ENCODE measurements at regions not wholly inside any gene's neighbourhood (a gene's known extent, or its start where the extent isn't known, plus 50 kb on each side); places are given as distances from the start of the nearest gene placed in this dataset.

DNA sequence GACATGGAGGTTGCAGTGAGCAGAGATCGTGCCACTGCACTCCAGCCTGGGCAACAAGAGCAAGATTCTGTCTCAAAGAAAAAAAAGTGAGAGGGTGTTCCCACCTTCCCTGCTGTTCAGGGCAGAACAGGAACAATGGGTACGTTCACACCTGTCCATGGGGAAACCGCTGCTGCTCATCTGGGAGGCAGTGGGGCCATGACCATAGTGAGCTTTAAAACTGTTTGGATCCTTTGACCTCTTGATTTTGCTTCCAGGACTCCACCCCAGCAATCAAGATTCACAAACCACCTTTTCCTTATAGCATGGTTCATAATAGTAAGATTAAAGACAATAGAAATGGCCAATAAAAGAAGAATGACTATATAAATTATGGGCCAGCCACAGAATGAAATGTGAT, 209.2 kb downstream of the ARL4C start:
- no peaks in the 10 kb centered on the region for H3K36me3 ChIP-seq
- WGBS, 2 donors (ENCODE audit: low coverage in 1 of 2) = 17 to 65% methylated on average over 1 to 3 of the region's 3 CpGs
- H3K4me1 ChIP-seq = peaks cover 12 to 56% (median 29%) of the 10 kb centered on the region in 4 donors
- H3K27ac ChIP-seq = peak overlapping the region; percentile 41 to 58 (median 52)
- no peak overlapping the region for H3K4me3 ChIP-seq
- H3K9me3 ChIP-seq = no peaks in the 10 kb centered on the region
- intact Hi-C loops (cut with DNase I; ENCODE audit: low total_unique reads) (no loop called here), in situ Hi-C loops (cut with MboI; ENCODE audit: low pct_ligation_motif_present in 1 of 4, low pct_unique_long_range_greater_than_20kb in 1 of 4, low sequenced_read_pairs in 3 of 4) (loop anchor here in 3 of 4 donors (10.0 to 25.0 kb wide), 3 partner anchors 200 to 300 kb away; partner anchors contain the start of gene ARL4C (in 3 of the 3))
- peak; percentile 60 for DNase-seq
- no peaks in the 10 kb centered on the region for H3K27me3 ChIP-seq
- TF ChIP-seq POLR2AphosphoS5 (IDR thresholded peaks at IDR 0.05) = peak in 1 of 3 donors; percentile 37
- TF ChIP-seq, protein P1, sequence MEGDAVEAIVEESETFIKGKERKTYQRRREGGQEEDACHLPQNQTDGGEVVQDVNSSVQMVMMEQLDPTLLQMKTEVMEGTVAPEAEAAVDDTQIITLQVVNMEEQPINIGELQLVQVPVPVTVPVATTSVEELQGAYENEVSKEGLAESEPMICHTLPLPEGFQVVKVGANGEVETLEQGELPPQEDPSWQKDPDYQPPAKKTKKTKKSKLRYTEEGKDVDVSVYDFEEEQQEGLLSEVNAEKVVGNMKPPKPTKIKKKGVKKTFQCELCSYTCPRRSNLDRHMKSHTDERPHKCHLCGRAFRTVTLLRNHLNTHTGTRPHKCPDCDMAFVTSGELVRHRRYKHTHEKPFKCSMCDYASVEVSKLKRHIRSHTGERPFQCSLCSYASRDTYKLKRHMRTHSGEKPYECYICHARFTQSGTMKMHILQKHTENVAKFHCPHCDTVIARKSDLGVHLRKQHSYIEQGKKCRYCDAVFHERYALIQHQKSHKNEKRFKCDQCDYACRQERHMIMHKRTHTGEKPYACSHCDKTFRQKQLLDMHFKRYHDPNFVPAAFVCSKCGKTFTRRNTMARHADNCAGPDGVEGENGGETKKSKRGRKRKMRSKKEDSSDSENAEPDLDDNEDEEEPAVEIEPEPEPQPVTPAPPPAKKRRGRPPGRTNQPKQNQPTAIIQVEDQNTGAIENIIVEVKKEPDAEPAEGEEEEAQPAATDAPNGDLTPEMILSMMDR (IDR thresholded peaks at IDR 0.05) = no peak

DNA sequence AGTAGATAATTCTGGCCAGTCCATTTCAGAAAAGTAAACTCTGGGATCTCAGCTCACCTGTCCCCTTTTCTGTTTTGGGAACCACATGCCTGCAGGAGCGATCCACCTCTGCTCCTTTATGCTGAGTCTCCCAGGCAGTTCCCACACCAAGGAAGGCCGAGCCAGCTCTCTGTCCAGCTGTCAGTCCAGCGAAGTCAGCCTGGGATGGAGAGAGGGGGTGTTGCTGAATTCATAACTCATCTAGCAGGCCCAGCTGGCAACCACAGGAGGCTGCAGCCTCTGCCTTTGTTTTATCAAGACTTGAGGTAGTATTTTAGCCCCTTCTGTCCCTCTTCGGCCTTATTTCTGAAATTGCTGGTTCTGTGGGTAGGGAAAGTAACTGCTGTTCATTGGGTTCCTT, 209.9 kb downstream of the ARL4C start:
- intact Hi-C loops (cut with DNase I; ENCODE audit: low total_unique reads) (no loop called here), in situ Hi-C loops (cut with MboI; ENCODE audit: low pct_ligation_motif_present in 1 of 4, low pct_unique_long_range_greater_than_20kb in 1 of 4, low sequenced_read_pairs in 3 of 4) (loop anchor here in 3 of 4 donors (10.0 to 25.0 kb wide), 3 partner anchors 200 to 300 kb away; partner anchors contain the start of gene ARL4C (in 3 of the 3))
- Histone ChIP-seq H3K27ac (peak overlapping the region; percentile 41 to 58 (median 52)), H3K4me3 (no peak overlapping the region), H3K36me3 (no peaks in the 10 kb centered on the region), H3K4me1 (peaks cover 12 to 49% (median 25%) of the 10 kb centered on the region in 4 donors), H3K27me3 (no peaks in the 10 kb centered on the region), H3K9me3 (no peaks in the 10 kb centered on the region)
- TF ChIP-seq EP300 (IDR thresholded peaks at IDR 0.05; ENCODE audit: low read depth) = no peak
- TF ChIP-seq POLR2AphosphoS5 (IDR thresholded peaks at IDR 0.05) = no peak
- TF ChIP-seq POLR2A (IDR thresholded peaks at IDR 0.05) = no peak
- TF ChIP-seq, protein P1 (IDR thresholded peaks at IDR 0.05) = no peak
- DNase-seq = no peak
- WGBS, 2 donors (ENCODE audit: low coverage in 1 of 2) = 85 to 91% methylated on average over 4 of the region's 4 CpGs

DNA sequence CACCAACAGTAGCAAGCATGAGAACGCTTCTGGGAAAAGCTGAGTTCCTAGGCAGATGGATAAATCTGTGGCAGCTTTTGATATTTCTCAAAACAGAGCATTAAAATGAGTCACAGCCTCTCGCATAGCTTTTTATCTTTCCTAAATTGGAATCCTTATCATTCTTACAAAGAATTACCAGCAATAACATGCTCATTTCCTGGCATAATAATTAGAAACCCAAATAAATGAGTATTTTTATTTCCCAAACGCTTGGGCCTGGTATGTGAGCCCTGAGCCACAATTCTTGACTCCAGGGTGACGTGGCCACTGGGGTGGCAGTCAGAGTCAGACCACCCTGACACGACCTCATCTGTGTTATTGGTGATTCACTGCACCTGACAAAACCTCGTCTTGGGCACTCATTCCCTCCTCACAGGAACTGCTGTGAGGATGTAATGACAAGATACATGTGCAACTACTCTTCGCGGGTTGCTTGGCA, 210.7 kb downstream of the ARL4C start:
- H3K27ac ChIP-seq = no peak overlapping the region
- no peaks in the 10 kb centered on the region for H3K9me3 ChIP-seq
- H3K27me3 ChIP-seq = no peaks in the 10 kb centered on the region
- in situ Hi-C loops (cut with MboI; ENCODE audit: low pct_ligation_motif_present in 1 of 4, low pct_unique_long_range_greater_than_20kb in 1 of 4, low sequenced_read_pairs in 3 of 4) (loop anchor here in 3 of 4 donors (10.0 to 25.0 kb wide), 3 partner anchors 201 to 299 kb away; partner anchors contain the start of gene ARL4C (in 3 of the 3)), intact Hi-C loops (cut with DNase I; ENCODE audit: low total_unique reads) (no loop called here)
- DNase-seq = no peak
- no peak overlapping the region for H3K4me3 ChIP-seq
- peaks cover 8 to 41% (median 18%) of the 10 kb centered on the region in 4 donors for H3K4me1 ChIP-seq
- H3K36me3 ChIP-seq = no peaks in the 10 kb centered on the region
- TF ChIP-seq, protein P1 (IDR thresholded peaks at IDR 0.05) = no peak
- TF ChIP-seq POLR2AphosphoS5 (IDR thresholded peaks at IDR 0.05) = no peak
- no peak for TF ChIP-seq POLR2A (IDR thresholded peaks at IDR 0.05)
- TF ChIP-seq EP300 (IDR thresholded peaks at IDR 0.05; ENCODE audit: low read depth) = no peak
- WGBS, 2 donors (ENCODE audit: low coverage in 1 of 2) = 51 to 61% methylated on average over 5 to 8 of the region's 8 CpGs

DNA sequence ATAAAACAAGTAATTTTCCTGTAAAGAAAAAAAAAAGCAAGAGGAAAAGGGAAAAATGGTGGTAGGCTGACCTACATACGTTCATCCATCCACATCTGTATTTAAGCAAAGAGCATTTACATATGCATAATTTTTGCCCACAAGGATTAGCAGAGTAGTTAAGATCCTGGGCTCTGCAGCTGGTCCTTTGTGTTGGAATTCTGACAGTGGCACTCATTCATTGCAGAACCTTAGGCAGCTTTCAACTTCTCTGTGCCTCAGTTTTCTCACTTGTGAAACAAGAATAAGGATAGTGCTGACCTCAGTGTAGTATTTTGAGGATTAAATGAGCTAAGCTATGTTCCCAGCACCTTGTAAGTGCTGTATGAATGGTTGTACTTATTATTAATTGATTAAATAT, 211.3 kb downstream of the ARL4C start:
- 76 to 91% methylated on average over 1 of the region's 1 CpG for WGBS, 2 donors (ENCODE audit: low coverage in 1 of 2)
- Histone ChIP-seq H3K27ac (no peak overlapping the region), H3K36me3 (no peaks in the 10 kb centered on the region), H3K9me3 (no peaks in the 10 kb centered on the region), H3K4me3 (no peak overlapping the region), H3K27me3 (no peaks in the 10 kb centered on the region), H3K4me1 (peaks cover 8 to 37% (median 16%) of the 10 kb centered on the region in 4 donors)
- in situ Hi-C loops (cut with MboI; ENCODE audit: low pct_ligation_motif_present in 1 of 4, low pct_unique_long_range_greater_than_20kb in 1 of 4, low sequenced_read_pairs in 3 of 4) (loop anchor here in 3 of 4 donors (10.0 to 25.0 kb wide), 3 partner anchors 202 to 298 kb away; partner anchors contain the start of gene ARL4C (in 3 of the 3)), intact Hi-C loops (cut with DNase I; ENCODE audit: low total_unique reads) (no loop called here)
- no peak for DNase-seq
- TF ChIP-seq POLR2AphosphoS5 (IDR thresholded peaks at IDR 0.05) (no peak), POLR2A (IDR thresholded peaks at IDR 0.05) (no peak), EP300 (IDR thresholded peaks at IDR 0.05; ENCODE audit: low read depth) (no peak)
- TF ChIP-seq, protein P1 (IDR thresholded peaks at IDR 0.05) = no peak

Measured in transverse colon (tissue), 4 donors.